Dedifferentiated amniotic fluid mesenchymal stem cell (primary cell): ENCODE measurements at regions not wholly inside any gene's neighbourhood (a gene's known extent, or its start where the extent isn't known, plus 50 kb on each side); places are given as distances from the start of the nearest gene placed in this dataset.

Source experiments
- DNase-seq: peaks from one replicate; pipeline ENCODE4 v3.0.0-alpha.2; 2016; ENCODE audit errors: extremely low spot score

DNA sequence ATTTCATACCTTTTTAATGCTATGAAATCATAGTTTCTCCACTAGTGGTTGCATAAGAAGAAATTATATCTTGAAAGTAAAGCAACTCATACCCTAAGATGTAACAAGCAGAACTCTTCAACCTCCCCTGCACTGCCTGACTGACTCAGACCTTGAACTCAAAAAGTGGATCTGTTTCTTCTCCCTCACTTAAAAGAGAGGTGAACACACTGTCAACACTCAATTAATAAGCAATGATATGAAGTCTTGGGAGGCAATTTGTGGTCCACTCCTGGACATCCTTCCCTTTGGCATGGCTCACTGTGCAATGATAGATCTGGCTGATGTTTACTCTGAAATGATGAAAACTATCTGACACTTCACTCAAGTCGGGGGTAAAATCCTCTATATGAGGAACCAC is 282.0 kb upstream of the DKK2 start:
- DNase-seq, result no peak

DNA sequence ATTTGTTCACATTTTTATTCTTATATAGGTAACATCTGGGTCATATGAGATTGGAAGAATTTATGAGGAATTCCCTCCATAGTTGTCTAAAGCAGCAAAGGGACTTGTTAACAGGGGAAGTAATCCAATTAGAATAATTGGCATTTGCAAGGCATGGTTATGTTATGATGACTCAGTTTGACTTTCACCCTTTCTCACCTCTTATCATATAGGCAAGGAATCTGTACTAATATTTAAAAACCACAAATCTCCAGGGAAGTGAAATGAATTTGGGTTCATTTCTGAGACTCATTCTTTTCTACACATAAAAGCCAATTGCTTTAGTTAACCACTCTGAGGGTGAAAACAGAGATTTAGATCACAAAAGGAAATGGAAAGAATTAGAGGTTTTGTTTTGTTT is 281.5 kb upstream of the DKK2 start:
- no peak for DNase-seq

- DNase-seq, result no peak
Observed at GRCh38 chr4:107315584-107315983, 279.5 kb upstream of the DKK2 start.

DNA sequence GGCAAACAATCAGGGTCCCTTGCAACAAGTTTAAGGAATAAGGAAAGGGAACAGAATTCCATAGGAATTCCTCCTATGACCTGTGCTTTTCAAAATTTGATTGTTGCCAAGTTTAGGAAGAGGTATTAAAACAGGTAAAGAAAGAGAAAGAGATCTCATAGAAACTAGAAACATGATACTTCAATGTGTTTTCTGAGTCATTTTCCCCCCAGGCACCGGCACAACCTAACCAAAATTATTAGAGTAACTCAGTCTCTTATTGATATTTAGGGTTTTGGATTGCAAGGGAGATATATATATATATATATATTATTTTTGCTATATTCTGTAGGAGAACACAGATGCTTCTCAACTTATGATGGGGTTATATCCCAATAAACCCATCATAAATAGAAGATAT is 278.0 kb upstream of the DKK2 start:
- DNase-seq, result no peak

- DNase-seq, result no peak
Observed at GRCh38 chr4:107312366-107312765, 276.3 kb upstream of the DKK2 start.

- DNase-seq, result no peak
Observed at GRCh38 chr4:107304699-107305286, 268.7 kb upstream of the DKK2 start.

GRCh38 chr4:107299646-107300045 is 263.5 kb upstream of the DKK2 start:
- DNase-seq, result no peak

- DNase-seq, result no peak
Observed at GRCh38 chr4:107292979-107293378, 256.9 kb upstream of the DKK2 start.

DNA sequence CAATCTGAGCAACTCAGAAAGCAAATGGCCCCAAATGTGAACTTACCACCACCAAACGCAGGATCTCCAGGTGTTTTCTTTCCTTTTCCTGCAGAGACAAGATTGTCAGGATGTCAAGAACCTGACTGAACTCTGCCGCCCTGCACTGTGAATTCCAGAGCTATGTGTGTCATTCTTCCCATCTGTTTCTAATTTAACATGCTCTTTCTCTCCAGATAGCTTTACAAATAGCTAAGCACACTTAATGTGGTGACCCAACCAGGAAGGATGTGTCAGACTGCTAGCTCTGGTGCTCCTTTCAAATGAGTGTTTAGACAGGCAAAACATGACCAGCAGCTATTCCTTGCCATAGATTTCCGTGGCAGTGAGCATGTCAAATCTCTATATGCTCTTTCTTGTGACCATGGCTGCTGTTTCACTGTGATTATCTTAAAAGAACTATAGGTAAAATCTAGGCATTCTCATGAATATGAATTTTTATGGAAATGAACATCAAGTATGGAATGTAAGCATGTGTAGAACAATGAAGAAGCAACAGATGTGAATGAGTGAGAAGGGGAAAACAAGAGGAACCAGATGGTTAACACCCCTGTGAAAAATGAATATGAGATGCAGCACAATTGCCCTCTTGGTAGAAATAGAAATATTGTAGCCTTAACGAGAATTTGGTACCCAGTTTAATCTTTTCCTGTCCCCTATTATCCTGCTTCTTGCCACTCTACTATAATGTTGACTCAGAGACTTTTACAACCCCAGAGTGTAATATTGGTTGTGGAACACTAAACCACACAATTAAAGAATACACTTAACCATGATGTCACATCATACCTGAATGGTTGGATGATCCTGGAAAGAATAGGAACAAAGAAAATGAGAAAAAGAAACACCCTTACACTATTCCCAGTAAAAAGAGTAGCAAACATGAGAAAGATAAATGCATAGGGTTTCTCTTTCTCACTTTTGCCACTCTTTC is 247.8 kb upstream of the DKK2 start:
- DNase-seq, result peak; percentile 90

DNA sequence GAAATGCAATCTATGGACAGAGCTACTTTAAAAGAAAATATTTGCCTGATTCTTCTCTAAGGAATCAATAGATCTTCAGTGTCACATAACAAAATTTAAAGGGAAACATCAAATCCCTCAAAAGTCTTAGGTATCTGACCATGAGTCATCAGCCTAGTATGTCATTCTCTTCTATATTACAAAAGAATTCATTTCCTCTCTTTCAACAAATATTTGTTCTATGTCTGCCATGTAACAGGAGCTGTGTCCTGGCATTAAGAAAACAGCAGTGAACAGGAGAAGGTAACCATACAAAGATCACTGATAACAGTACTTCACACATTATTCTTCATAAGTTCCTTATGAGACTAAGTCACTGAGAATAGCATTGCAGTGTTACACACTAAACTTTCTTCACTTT is 243.6 kb upstream of the DKK2 start:
- peak; percentile 60 for DNase-seq

DNA sequence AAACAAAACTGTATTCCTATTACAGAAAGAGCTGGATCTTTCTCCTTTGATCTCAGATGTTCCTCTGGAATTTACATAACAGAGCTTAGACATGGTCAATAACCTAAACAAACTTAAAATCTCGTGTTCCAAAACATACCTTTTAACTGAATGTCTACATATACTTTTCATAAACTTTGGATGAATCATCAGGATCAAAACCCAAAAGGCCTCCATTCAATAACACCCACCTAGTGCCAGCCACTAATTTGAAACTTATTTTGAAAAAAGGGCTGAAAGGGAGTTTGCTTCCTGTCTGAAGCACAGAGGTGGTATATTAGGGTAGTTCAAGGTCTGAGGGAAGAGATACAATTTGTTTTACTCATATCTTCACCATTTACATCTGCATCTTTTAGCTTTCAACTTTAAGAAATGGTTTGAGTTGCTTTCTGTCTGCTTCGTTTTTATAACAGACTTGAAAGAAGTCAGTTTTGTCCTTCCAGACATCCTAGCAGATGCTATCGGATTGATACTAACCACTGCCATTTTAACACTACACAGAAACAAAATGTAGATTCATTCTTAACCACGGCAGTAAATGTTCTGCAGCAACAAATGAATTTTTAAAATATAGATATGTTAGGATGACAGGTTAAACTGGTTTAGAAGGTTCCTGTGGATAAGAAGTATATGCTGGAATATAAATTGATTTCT is 242.8 kb upstream of the DKK2 start:
- DNase-seq, result no peak

- DNase-seq, result no peak
Observed at GRCh38 chr4:107276052-107276451, 239.9 kb upstream of the DKK2 start.

- no peak for DNase-seq
Observed at GRCh38 chr4:107275225-107275624, 239.1 kb upstream of the DKK2 start.

DNA sequence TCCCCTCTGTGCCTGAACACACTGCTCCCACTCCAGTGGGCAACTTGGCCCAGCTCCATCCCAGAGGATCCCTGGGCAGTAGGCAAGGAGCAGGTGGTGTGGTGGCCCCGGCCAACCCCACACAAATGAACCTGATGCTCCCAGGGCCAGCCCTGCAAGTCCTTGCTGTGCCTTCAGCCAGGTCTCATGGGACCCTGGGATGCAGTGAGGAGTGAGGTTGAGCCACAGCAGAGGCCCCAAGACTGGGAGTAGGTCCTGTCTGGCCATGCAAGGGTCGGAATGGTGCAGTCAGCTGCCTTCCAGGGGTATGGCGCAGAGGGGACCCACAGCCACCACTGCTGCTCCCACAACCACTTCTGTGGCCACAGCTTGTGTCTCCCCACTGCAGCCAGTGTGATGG is 234.5 kb upstream of the DKK2 start:
- DNase-seq, result no peak

GRCh38 chr4:107269175-107269574 is 233.1 kb upstream of the DKK2 start:
- DNase-seq, result no peak

GRCh38 chr4:107265859-107266258 is 229.7 kb upstream of the DKK2 start:
- DNase-seq, result no peak

- no peak for DNase-seq
Observed at GRCh38 chr4:107261241-107261874, 225.2 kb upstream of the DKK2 start.

DNA sequence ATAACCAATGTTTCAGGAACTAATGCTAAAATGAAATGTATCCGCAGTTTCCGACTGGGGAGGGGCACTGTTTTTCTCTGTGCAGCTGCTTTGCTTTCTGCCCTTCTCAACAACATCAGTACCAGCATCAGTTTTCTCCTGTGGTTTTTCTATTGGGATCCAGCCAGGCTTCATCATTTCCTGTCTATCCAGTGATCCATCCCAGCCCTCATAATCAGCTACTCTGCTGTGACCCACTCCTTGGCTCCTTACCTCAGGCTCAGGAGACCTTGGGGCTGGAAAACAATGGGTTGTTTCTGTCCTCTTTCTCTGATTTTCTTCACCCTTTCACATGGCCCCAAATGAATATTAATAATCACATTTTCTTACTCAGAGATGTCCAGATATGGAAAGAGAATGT is 222.2 kb upstream of the DKK2 start:
- DNase-seq, result peak; percentile 56

DNA sequence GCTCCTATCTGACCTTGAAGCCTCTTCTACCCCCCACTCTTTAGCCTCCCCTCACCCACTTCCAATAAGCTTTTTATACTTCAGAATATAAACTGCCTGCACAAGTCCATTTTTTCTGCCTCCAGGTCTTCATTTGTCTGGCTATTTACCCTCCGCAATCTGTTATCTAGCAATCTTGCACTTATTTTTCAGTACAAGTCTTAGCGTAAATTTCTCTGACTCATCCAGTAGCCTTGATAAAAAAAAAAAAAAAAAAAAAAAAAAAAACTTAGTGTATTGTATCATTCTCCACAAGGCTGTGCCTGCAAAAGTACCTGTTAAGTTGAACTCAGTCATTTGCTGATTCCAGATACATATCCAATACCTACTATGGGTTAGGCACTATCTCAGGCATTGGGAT is 219.5 kb upstream of the DKK2 start:
- no peak for DNase-seq

GRCh38 chr4:107255114-107255513 is 219.0 kb upstream of the DKK2 start:
- DNase-seq, result no peak

DNA sequence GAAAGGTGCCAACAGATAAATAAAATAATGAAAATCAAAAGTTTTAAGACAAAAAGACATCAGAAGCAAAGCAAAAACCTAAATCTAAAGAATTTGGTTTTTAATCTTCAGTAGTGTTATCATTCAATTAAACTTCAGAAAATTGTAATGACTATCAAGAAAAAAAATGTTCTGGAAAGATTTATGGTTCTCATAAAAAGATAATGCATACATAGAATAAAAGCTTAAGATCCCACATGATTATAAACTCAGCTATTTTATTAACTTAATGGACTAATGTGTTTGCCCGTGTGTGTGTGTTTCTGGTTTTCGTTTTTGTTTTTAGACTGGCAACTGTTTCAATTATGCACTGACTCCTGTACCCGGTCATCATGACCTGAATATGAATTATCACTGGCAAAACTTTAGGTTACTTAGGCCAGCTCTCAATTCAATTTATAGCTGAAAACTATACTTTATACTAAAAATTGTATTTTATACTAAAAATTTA is 217.5 kb upstream of the DKK2 start:
- no peak for DNase-seq

GRCh38 chr4:107253090-107253489 is 217.0 kb upstream of the DKK2 start:
- DNase-seq, result no peak
